GM12865 (cell line): ENCODE measurements at regions not wholly inside any gene's neighbourhood (a gene's known extent, or its start where the extent isn't known, plus 50 kb on each side); places are given as distances from the start of the nearest gene placed in this dataset.
"Not testable (repeated sequence)": the region's sequence is repeated elsewhere in the genome, so short reads cannot be mapped to it uniquely, and the experiment has no call there.

ENCODE experiments used
- DNase-seq: peaks from one replicate; pipeline ENCODE4 v3.0.0; 2010; ENCODE audit warnings: low read depth
- H3K4me3 ChIP-seq: 2 replicates; pipeline ENCODE4 v1.5.1; 2011; ENCODE audit warnings: mild to moderate bottlenecking, low read depth, low read length, control low read depth
- TF ChIP-seq, protein P1 (sequence below): IDR thresholded peaks from 2 replicates; pipeline ENCODE4 v1.5.1; 2011; ENCODE audit warnings: low read length, control low read depth, low read depth, inconsistent platforms; ENCODE audit not compliant: insufficient read depth; ENCODE audit errors: missing control alignments

DNA sequence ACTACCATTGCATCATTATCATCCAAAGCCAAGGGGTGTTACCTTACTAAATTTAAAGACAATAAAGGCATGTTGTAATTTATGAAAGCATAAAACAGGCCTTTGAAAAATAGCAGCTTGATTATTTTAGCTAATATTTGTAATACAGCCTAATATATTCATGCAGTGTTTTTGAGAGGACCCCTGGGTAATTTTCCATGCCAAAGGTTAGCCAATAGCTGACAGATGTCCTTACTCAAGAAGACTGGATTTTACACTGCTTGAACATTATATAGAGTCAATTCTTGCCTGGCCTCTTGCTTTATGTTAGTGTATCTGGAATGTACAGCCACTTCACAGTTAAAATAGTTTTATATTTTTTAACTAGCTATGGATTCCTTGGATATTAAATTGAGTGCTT, 337.8 kb upstream of the PAPPA start:
- no peak overlapping the region for H3K4me3 ChIP-seq
- no peak for DNase-seq
- TF ChIP-seq, protein P1, sequence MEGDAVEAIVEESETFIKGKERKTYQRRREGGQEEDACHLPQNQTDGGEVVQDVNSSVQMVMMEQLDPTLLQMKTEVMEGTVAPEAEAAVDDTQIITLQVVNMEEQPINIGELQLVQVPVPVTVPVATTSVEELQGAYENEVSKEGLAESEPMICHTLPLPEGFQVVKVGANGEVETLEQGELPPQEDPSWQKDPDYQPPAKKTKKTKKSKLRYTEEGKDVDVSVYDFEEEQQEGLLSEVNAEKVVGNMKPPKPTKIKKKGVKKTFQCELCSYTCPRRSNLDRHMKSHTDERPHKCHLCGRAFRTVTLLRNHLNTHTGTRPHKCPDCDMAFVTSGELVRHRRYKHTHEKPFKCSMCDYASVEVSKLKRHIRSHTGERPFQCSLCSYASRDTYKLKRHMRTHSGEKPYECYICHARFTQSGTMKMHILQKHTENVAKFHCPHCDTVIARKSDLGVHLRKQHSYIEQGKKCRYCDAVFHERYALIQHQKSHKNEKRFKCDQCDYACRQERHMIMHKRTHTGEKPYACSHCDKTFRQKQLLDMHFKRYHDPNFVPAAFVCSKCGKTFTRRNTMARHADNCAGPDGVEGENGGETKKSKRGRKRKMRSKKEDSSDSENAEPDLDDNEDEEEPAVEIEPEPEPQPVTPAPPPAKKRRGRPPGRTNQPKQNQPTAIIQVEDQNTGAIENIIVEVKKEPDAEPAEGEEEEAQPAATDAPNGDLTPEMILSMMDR, result no peak

- H3K4me3 ChIP-seq, DNase-seq: not testable (repeated sequence)
These were observed 334.9 kb upstream of the PAPPA start for GRCh38 chr9:115818651-115819050.

GRCh38 chr9:115832031-115832430, 321.6 kb upstream of the PAPPA start:
- DNase-seq, result no peak
- TF ChIP-seq, protein P1, result no peak
- H3K4me3 ChIP-seq, result no peak overlapping the region

DNA sequence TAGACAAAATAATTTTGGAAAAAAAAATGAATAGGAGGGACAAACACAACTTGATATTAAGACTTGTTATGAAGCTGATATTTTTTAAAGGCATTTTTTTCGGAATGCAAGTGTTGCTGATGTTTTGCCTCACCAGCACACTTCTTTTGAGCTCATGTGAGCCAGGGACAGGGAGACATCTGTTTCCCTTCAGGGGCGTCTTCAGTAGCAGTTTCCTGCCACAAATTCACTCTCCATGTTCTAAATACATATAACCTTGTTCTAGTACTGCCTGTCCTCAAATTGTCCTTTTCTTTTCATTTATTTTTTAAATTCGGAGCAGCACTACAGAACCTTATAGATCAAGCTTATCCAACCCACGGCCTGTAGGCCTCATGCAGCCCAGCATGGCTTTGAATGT, 316.0 kb upstream of the PAPPA start:
- TF ChIP-seq, protein P1, result no peak
- H3K4me3 ChIP-seq, result no peak overlapping the region
- no peak for DNase-seq

GRCh38 chr9:115838417-115838816, 315.2 kb upstream of the PAPPA start:
- no peak overlapping the region for H3K4me3 ChIP-seq
- TF ChIP-seq, protein P1, result no peak
- no peak for DNase-seq

DNA sequence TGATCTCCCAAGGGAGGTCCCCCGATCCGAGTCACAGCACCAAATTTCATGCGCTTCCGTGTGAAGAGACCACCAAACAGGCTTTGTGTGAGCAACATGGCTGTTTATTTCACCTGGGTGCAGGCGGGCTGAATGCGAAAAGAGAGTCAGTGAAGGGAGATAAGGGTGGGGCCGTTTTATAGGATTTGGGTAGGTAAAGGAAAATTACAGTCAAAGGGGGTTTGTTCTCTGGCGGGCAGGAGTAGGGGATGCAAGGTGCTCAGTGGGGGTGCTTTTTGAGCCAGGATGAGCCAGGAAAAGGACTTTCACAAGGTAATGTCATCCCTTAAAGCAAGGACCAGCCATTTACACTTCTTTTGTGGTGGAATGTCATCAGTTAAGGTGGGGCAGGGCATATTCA, 309.2 kb upstream of the PAPPA start:
- not testable (repeated sequence) for H3K4me3 ChIP-seq, DNase-seq

- TF ChIP-seq, protein P1, result no peak
- DNase-seq, result no peak
- no peak overlapping the region for H3K4me3 ChIP-seq
These were observed 307.8 kb upstream of the PAPPA start for GRCh38 chr9:115845648-115846312.

- no peak overlapping the region for H3K4me3 ChIP-seq
- TF ChIP-seq, protein P1, result no peak
- no peak for DNase-seq
These were observed 306.4 kb upstream of the PAPPA start for GRCh38 chr9:115847216-115847615.
